IgD-negative memory B cell (primary cell): ENCODE measurements at regions not wholly inside any gene's neighbourhood (a gene's known extent, or its start where the extent isn't known, plus 50 kb on each side); places are given as distances from the start of the nearest gene placed in this dataset.

Experiments
- H3K27ac Mint-ChIP-seq, 3 donors: one replicate each; pipeline ENCODE4 v1.8.0; 2020 to 2022; ENCODE audit warnings: mild to moderate bottlenecking in 3 of 3, mixed read lengths in 3 of 3, moderate library complexity in 1 of 3
- H3K27me3 Mint-ChIP-seq: one replicate; pipeline ENCODE4 v1.8.0; 2021; ENCODE audit warnings: mixed read lengths
- H3K36me3 Mint-ChIP-seq: one replicate; pipeline ENCODE4 v1.8.0; 2020; ENCODE audit warnings: mild to moderate bottlenecking, mixed read lengths
- H3K4me1 Mint-ChIP-seq, 3 donors: one replicate each; pipeline ENCODE4 v1.8.0; 2020 to 2022; ENCODE audit warnings: mixed read lengths in 3 of 3, mild to moderate bottlenecking in 1 of 3
- H3K4me3 Mint-ChIP-seq, 4 donors: one replicate each; pipeline ENCODE4 v1.8.0; 2020 to 2022; ENCODE audit warnings: mild to moderate bottlenecking in 4 of 4, mixed read lengths in 4 of 4, moderate library complexity in 3 of 4
- H3K9me3 Mint-ChIP-seq, 3 donors: one replicate each; pipeline ENCODE4 v1.8.0; 2020 to 2021; ENCODE audit warnings: mixed read lengths in 3 of 3, mild to moderate bottlenecking in 1 of 3

- Mint-ChIP-seq H3K27me3 (no peaks in the 10 kb centered on the region), H3K4me3 (no peak overlapping the region), H3K27ac (no peak overlapping the region), H3K9me3 (peaks cover 0 to 5% (median 0%) of the 10 kb centered on the region in 3 donors), H3K4me1 (peaks cover 0 to 6% (median 3%) of the 10 kb centered on the region in 3 donors), H3K36me3 (peaks cover 2% of the 10 kb centered on the region)
Observed at GRCh38 chr10:26381986-26382385, 56.2 kb upstream of the APBB1IP start.

- no peak overlapping the region for H3K4me3 Mint-ChIP-seq
- H3K4me1 Mint-ChIP-seq = peaks cover 0 to 6% (median 3%) of the 10 kb centered on the region in 3 donors
- H3K36me3 Mint-ChIP-seq = peaks cover 2% of the 10 kb centered on the region
- H3K9me3 Mint-ChIP-seq = peaks cover 2 to 7% (median 3%) of the 10 kb centered on the region in 3 donors
- H3K27ac Mint-ChIP-seq = no peak overlapping the region
- H3K27me3 Mint-ChIP-seq = no peaks in the 10 kb centered on the region
Observed at GRCh38 chr10:26384600-26384999, 53.5 kb upstream of the APBB1IP start.

- Mint-ChIP-seq H3K27ac (no peak overlapping the region), H3K4me3 (no peak overlapping the region), H3K4me1 (peaks cover 0 to 6% (median 3%) of the 10 kb centered on the region in 3 donors)
Observed at GRCh38 chr10:26385443-26385842, 52.7 kb upstream of the APBB1IP start.

GRCh38 chr10:26386781-26387180 lies 51.4 kb upstream of the APBB1IP start:
- H3K36me3 Mint-ChIP-seq = peaks cover 2% of the 10 kb centered on the region
- no peak overlapping the region for H3K4me3 Mint-ChIP-seq
- peaks cover 0 to 6% (median 4%) of the 10 kb centered on the region in 3 donors for H3K4me1 Mint-ChIP-seq
- H3K9me3 Mint-ChIP-seq = peaks cover 3 to 6% (median 3%) of the 10 kb centered on the region in 3 donors
- peaks cover 5% of the 10 kb centered on the region for H3K27me3 Mint-ChIP-seq
- H3K27ac Mint-ChIP-seq = no peak overlapping the region

More at GRCh38 chr10:26385443-26385842, 52.7 kb upstream of the APBB1IP start:
- Mint-ChIP-seq H3K9me3 (peaks cover 3 to 8% (median 3%) of the 10 kb centered on the region in 3 donors), H3K27me3 (peaks cover 2% of the 10 kb centered on the region), H3K36me3 (peaks cover 2% of the 10 kb centered on the region)
